CD4-positive, alpha-beta T cell treated with Interleukin-1 beta for 1 hour (primary cell): ENCODE measurements at regions not wholly inside any gene's neighbourhood (a gene's known extent, or its start where the extent isn't known, plus 50 kb on each side); places are given as distances from the start of the nearest gene placed in this dataset.
"Not testable (repeated sequence)": the region's sequence is repeated elsewhere in the genome, so short reads cannot be mapped to it uniquely, and the experiment has no call there.

Experiments
- DNase-seq, 2 donors: peaks; one replicate each; pipeline ENCODE4 v3.0.0-alpha.2; 2020 to 2022

- DNase-seq = not testable (repeated sequence)
These were observed 143.6 kb downstream of the IGLL1 start for GRCh38 chr22:23436354-23437106.

- not testable (repeated sequence) for DNase-seq
These were observed 144.9 kb downstream of the IGLL1 start for GRCh38 chr22:23435186-23435585.

- DNase-seq = not testable (repeated sequence)
These were observed 145.8 kb downstream of the IGLL1 start for GRCh38 chr22:23434198-23434830.

GRCh38 chr22:23433127-23434005, 146.7 kb downstream of the IGLL1 start:
- DNase-seq = peak; percentile 43 to 48

- DNase-seq = not testable (repeated sequence)
These were observed 147.4 kb downstream of the IGLL1 start for GRCh38 chr22:23432719-23433118.

GRCh38 chr22:23431337-23432072, 148.6 kb downstream of the IGLL1 start:
- no peak for DNase-seq

GRCh38 chr22:23424551-23425068, 155.5 kb downstream of the IGLL1 start:
- DNase-seq = not testable (repeated sequence)

- DNase-seq = no peak
These were observed 156.1 kb downstream of the IGLL1 start for GRCh38 chr22:23424031-23424430.

GRCh38 chr22:23422281-23422680, 157.8 kb downstream of the IGLL1 start:
- DNase-seq = not testable (repeated sequence)

GRCh38 chr22:23421300-23421699, 158.8 kb downstream of the IGLL1 start:
- not testable (repeated sequence) for DNase-seq

- no peak for DNase-seq
These were observed 160.2 kb downstream of the IGLL1 start for GRCh38 chr22:23419931-23420330.

- no peak for DNase-seq
These were observed 160.9 kb downstream of the IGLL1 start for GRCh38 chr22:23419171-23419570.

- no peak for DNase-seq
These were observed 161.8 kb downstream of the IGLL1 start for GRCh38 chr22:23418159-23418788.

GRCh38 chr22:23417327-23417726, 162.8 kb downstream of the IGLL1 start:
- DNase-seq = not testable (repeated sequence)

GRCh38 chr22:23416169-23416690, 163.9 kb downstream of the IGLL1 start:
- not testable (repeated sequence) for DNase-seq

- no peak for DNase-seq
These were observed 164.6 kb downstream of the IGLL1 start for GRCh38 chr22:23415490-23415851.

GRCh38 chr22:23414727-23415489, 165.2 kb downstream of the IGLL1 start:
- DNase-seq = no peak

GRCh38 chr22:23411739-23412138, 168.4 kb downstream of the IGLL1 start:
- no peak for DNase-seq

- no peak for DNase-seq
These were observed 169.7 kb downstream of the IGLL1 start for GRCh38 chr22:23410411-23410810.

- DNase-seq = no peak
These were observed 170.1 kb downstream of the IGLL1 start for GRCh38 chr22:23409976-23410375.

GRCh38 chr22:23408321-23408720, 171.8 kb downstream of the IGLL1 start:
- DNase-seq = no peak
